HepG2 (cell line): ENCODE measurements at regions not wholly inside any gene's neighbourhood (a gene's known extent, or its start where the extent isn't known, plus 50 kb on each side); places are given as distances from the start of the nearest gene placed in this dataset.

ENCODE experiments used
- ATAC-seq: fragments of 200-7000 bp; cut with Tn5 transposase; 3 replicates; pipeline ENCODE4 v1.9.1; 2020; ENCODE audit warnings: mild to moderate bottlenecking, moderate library complexity
- BruUV-seq: library from RNA; stranded (reverse); fragments of 400-500 nt; replicated peaks from 2 replicates; lab custom pipeline; 2021; lab: Mats Ljungman, UMichigan
- CTCF ChIA-PET: fragments of 300-600 bp; formaldehyde crosslinking; extraction: SDS; loops from one replicate; lab custom pipeline; 2021; ENCODE audit warnings: low total read pairs, inconsistent platforms, low intra/inter-chr PET ratio; lab: Yijun Ruan, JAX
- POLR2A ChIA-PET: fragments of 350-600 bp; sonication (Branson Sonifier 250); formaldehyde crosslinking; loops from one replicate; lab custom pipeline; 2020; ENCODE audit warnings: antibody characterized with exemption, inconsistent platforms; lab: Yijun Ruan, JAX
- DNase-seq: peaks from one replicate; pipeline ENCODE4 v3.0.0-alpha.2; 2015; ENCODE audit warnings: low spot score
- FAIRE-seq: peaks from 3 replicates; lab custom pipeline; 2011; peaks lifted over from hg19 to GRCh38; lab: Jason Lieb, UNC
- H2AFZ ChIP-seq: one replicate; pipeline ENCODE4 v1.6.1; 2011; ENCODE audit warnings: low read length, inconsistent platforms
- H3K27ac ChIP-seq: fragments of 300-600 bp; 3 replicates; pipeline ENCODE4 v1.8.0; 2011; ENCODE audit warnings: mixed run types, mild to moderate bottlenecking, mixed read lengths, low read length, inconsistent platforms; ENCODE audit not compliant: insufficient read depth; ENCODE audit errors: extremely low read length
- H3K27me3 ChIP-seq, 2 experiments: fragments of 200-600 bp in 1 of 2; 2 replicates in 1 of 2; 3 replicates in 1 of 2; pipeline versions ENCODE4 v1.6.0 to v1.8.0; 2011; ENCODE audit warnings: low read length in 2 of 2, mild to moderate bottlenecking in 2 of 2, moderate library complexity in 2 of 2, inconsistent platforms in 1 of 2; ENCODE audit not compliant: insufficient read depth in 2 of 2, control insufficient read depth in 1 of 2
- H3K36me3 ChIP-seq, 2 experiments: fragments of 200-600 bp in 1 of 2; replicated peaks in 1 of 2; 2 replicates in 1 of 2; 3 replicates in 1 of 2; pipeline versions ENCODE4 v1.5.1 to v1.8.0; 2011; ENCODE audit warnings: low read length in 2 of 2, inconsistent platforms in 1 of 2; ENCODE audit not compliant: insufficient read depth in 2 of 2, control insufficient read depth in 1 of 2
- H3K4me1 ChIP-seq: 2 replicates; pipeline ENCODE4 v1.5.1; 2012; ENCODE audit warnings: low read length, inconsistent platforms; ENCODE audit not compliant: insufficient read depth
- H3K4me2 ChIP-seq: 2 replicates; pipeline ENCODE4 v1.6.0; 2011; ENCODE audit warnings: low read depth, low read length, inconsistent platforms
- H3K4me3 ChIP-seq, 3 experiments: fragments of 200-600 bp in 1 of 3; sonication (generic), shearing (Covaris generic) in 1 of 3; replicated peaks in 1 of 3; 2 replicates each; pipeline ENCODE4 v1.5.1; 2011 to 2016; ENCODE audit warnings: low read length in 3 of 3, inconsistent platforms in 2 of 3, low read depth in 2 of 3, mild to moderate bottlenecking in 2 of 3, control low read depth in 1 of 3, mixed read lengths in 1 of 3; ENCODE audit not compliant: insufficient read depth in 1 of 3
- H3K79me2 ChIP-seq: one replicate; pipeline ENCODE4 v1.6.1; 2011; ENCODE audit warnings: low read length, inconsistent platforms; ENCODE audit not compliant: insufficient read depth
- H3K9ac ChIP-seq: 2 replicates; pipeline ENCODE4 v1.6.0; 2011; ENCODE audit warnings: mild to moderate bottlenecking, low read depth, low read length, inconsistent platforms; ENCODE audit not compliant: insufficient read depth
- H3K9me3 ChIP-seq: 2 replicates; pipeline ENCODE4 v1.5.1; 2012; ENCODE audit warnings: mild to moderate bottlenecking, low read length
- H4K20me1 ChIP-seq: 2 replicates; pipeline ENCODE4 v1.6.0; 2011; ENCODE audit warnings: inconsistent platforms, mild to moderate bottlenecking, low read length, moderate library complexity; ENCODE audit not compliant: insufficient read depth
- ATF1 ChIP-seq: IDR thresholded peaks from 2 replicates; pipeline ENCODE4 v1.6.1; 2016; ENCODE audit warnings: mild to moderate bottlenecking, control low read depth
- HNRNPL ChIP-seq: fragments of 200-400 bp; formaldehyde crosslinking; IDR thresholded peaks from 2 replicates; pipeline ENCODE4 v1.6.1; 2017; ENCODE audit warnings: mild to moderate bottlenecking, low read depth, low read length
- RBAK ChIP-seq: sonication (generic); formaldehyde crosslinking; IDR thresholded peaks from 2 replicates; pipeline ENCODE4 v1.5.1; 2020; ENCODE audit warnings: mild to moderate bottlenecking, missing genetic modification reagents
- TAF1 ChIP-seq: sonication (generic); formaldehyde crosslinking; IDR thresholded peaks from 2 replicates; pipeline ENCODE4 v1.4.0; 2020; ENCODE audit warnings: missing genetic modification reagents
- TBX2 ChIP-seq: sonication (generic); formaldehyde crosslinking; IDR thresholded peaks from 2 replicates; pipeline ENCODE4 v1.5.0; 2020; ENCODE audit warnings: missing genetic modification reagents, mild to moderate bottlenecking, borderline replicate concordance
- ZMYM2 ChIP-seq: sonication (generic); formaldehyde crosslinking; IDR thresholded peaks from 2 replicates; pipeline ENCODE4 v1.8.0; 2022; ENCODE audit warnings: mild to moderate bottlenecking, missing genetic modification reagents
- ZNF597 ChIP-seq: sonication (generic); formaldehyde crosslinking; IDR thresholded peaks from 2 replicates; pipeline ENCODE4 v1.5.0; 2020; ENCODE audit warnings: missing genetic modification reagents
- ZNF691 ChIP-seq: sonication (generic); formaldehyde crosslinking; IDR thresholded peaks from 2 replicates; pipeline ENCODE4 v1.4.0; 2020; ENCODE audit warnings: missing genetic modification reagents, low read depth, mild to moderate bottlenecking, borderline replicate concordance
- ZNF703 ChIP-seq: sonication (generic); formaldehyde crosslinking; IDR thresholded peaks from 2 replicates; pipeline ENCODE4 v1.5.1; 2020; ENCODE audit warnings: missing genetic modification reagents, mild to moderate bottlenecking, moderate library complexity, borderline replicate concordance
- WGBS: methylation state at CpG from one replicate; pipeline ENCODE4 v1.1.6; 2017; ENCODE audit warnings: low lambda C conversion rate; 5-methylcytosine and 5-hydroxymethylcytosine counted together
- in situ Hi-C: cut with HindIII; loops from 2 replicates; pipeline ENCODE4 v1.10.0; 2017; ENCODE audit warnings: low pct_unique_long_range_greater_than_20kb; ENCODE audit not compliant: extremely low pct_ligation_motif_present
- intact Hi-C: fragments of 100-400 bp; cut with micrococcal nuclease; formaldehyde crosslinking; loops from one replicate; pipeline ENCODE4 v1.10.0; 2022; ENCODE audit not compliant: unreplicated experiment

- BruUV-seq, result no TSS peak
- H3K27me3 ChIP-seq, result peaks cover 0 to 35% of the 10 kb centered on the region in 2 experiments; a peak in 3 of 5 replicates
- DNase-seq (no peak), FAIRE-seq (no peak), ATAC-seq (no peak)
- no peaks in the 10 kb centered on the region for H3K79me2 ChIP-seq
- 66% methylated on average over 3 of the region's 3 CpGs for WGBS
- ChIA-PET POLR2A (interaction anchor here (1.9 kb wide), 1 partner anchor 14 kb away, joined by 9 read pairs; no protein-coding TSS in a partner anchor), CTCF (no interaction called here)
- peak overlapping the region; percentile 53 for H3K27ac ChIP-seq
- no peak overlapping the region for H2AFZ ChIP-seq
- intact Hi-C loops (no loop called here), in situ Hi-C loops (no loop called here)
- no peaks in the 10 kb centered on the region for H3K9me3 ChIP-seq
- no peak for TF ChIP-seq ZMYM2 (CRISPR knock-in tag)
- TF ChIP-seq ZNF691 (CRISPR knock-in tag), result peak; percentile 15; the same call in 1 of the 2 replicates
- no peaks in the 10 kb centered on the region for H3K36me3 ChIP-seq
- H3K4me1 ChIP-seq, result peaks cover 47% of the 10 kb centered on the region
- H3K4me2 ChIP-seq, result peak overlapping the region; percentile 88
- H3K4me3 ChIP-seq, result peak overlapping the region in 1 of 3 experiments; percentile 67; a peak in 1 of 6 replicates
- H4K20me1 ChIP-seq, result no peaks in the 10 kb centered on the region
- H3K9ac ChIP-seq, result peak overlapping the region; percentile 63
Observed at GRCh38 chr2:74779265-74779558, 54.7 kb upstream of the HK2 start.

GRCh38 chr2:74779587-74780135, 54.3 kb upstream of the HK2 start:
- H3K79me2 ChIP-seq, result no peaks in the 10 kb centered on the region
- H3K9me3 ChIP-seq, result no peaks in the 10 kb centered on the region
- H3K27me3 ChIP-seq, result peaks cover 2 to 40% of the 10 kb centered on the region in 2 experiments; a peak in 4 of 5 replicates
- in situ Hi-C loops, result no loop called here
- H4K20me1 ChIP-seq, result no peaks in the 10 kb centered on the region
- intact Hi-C loops, result no loop called here
- peaks cover 47% of the 10 kb centered on the region for H3K4me1 ChIP-seq
- H2AFZ ChIP-seq, result no peak overlapping the region
- no peaks in the 10 kb centered on the region for H3K36me3 ChIP-seq
- no peak for DNase-seq
- BruUV-seq, result no TSS peak
- FAIRE-seq, result no peak
- no peak overlapping the region for H3K27ac ChIP-seq
- 17% methylated on average over 4 of the region's 4 CpGs for WGBS
- no peak overlapping the region for H3K4me3 ChIP-seq
- no peak for ATAC-seq
- no peak overlapping the region for H3K9ac ChIP-seq
- H3K4me2 ChIP-seq, result no peak overlapping the region; the same call in 1 of the 2 replicates
- ChIA-PET CTCF (no interaction called here), POLR2A (interaction anchor here (1.9 kb wide), 1 partner anchor 15 kb away, joined by 9 read pairs; no protein-coding TSS in a partner anchor)
- no peak for TF ChIP-seq RBAK (CRISPR knock-in tag)
- TF ChIP-seq ZNF703 (CRISPR knock-in tag), result no peak
- TF ChIP-seq HNRNPL, result no peak
- TF ChIP-seq ZNF597 (CRISPR knock-in tag), result no peak
- TF ChIP-seq ATF1 (CRISPR knock-in tag), result no peak
- no peak for TF ChIP-seq TAF1 (CRISPR knock-in tag)
- no peak for TF ChIP-seq TBX2 (CRISPR knock-in tag)
